B cell (primary cell): ENCODE measurements at regions not wholly inside any gene's neighbourhood (a gene's known extent, or its start where the extent isn't known, plus 50 kb on each side); places are given as distances from the start of the nearest gene placed in this dataset.

Experiments
- CTCF ChIP-seq: fragments of 200-600 bp; IDR thresholded peaks from one replicate; pipeline ENCODE4 v1.8.0; 2022; ENCODE audit warnings: antibody characterized with exemption, mild to moderate bottlenecking
- EZH2 ChIP-seq: IDR thresholded peaks from 2 replicates; pipeline ENCODE4 v1.6.1; 2012; ENCODE audit warnings: borderline replicate concordance, low read depth, mild to moderate bottlenecking, moderate library complexity, low read length; ENCODE audit not compliant: insufficient read depth, poor library complexity, severe bottlenecking

- TF ChIP-seq CTCF (no peak), EZH2 (no peak)
Observed at GRCh38 chr12:95368931-95369330, 105.0 kb upstream of the METAP2 start.
